NT2/D1 (cell line): ENCODE measurements at regions not wholly inside any gene's neighbourhood (a gene's known extent, or its start where the extent isn't known, plus 50 kb on each side); places are given as distances from the start of the nearest gene placed in this dataset.

Experiments
- DNase-seq: peaks from one replicate; pipeline ENCODE4 v3.0.0-alpha.2; 2011; ENCODE audit warnings: low read depth, low spot score
- H3K27me3 ChIP-seq: 2 replicates; pipeline ENCODE4 v1.6.0; 2011; ENCODE audit warnings: mild to moderate bottlenecking; ENCODE audit not compliant: insufficient read length, insufficient read depth
- H3K36me3 ChIP-seq: 2 replicates; pipeline ENCODE4 v1.6.1; 2011; ENCODE audit warnings: mild to moderate bottlenecking, low read length, mixed read lengths; ENCODE audit not compliant: insufficient read depth, insufficient read length
- H3K4me1 ChIP-seq: 2 replicates; pipeline ENCODE4 v1.5.1; 2011; ENCODE audit not compliant: insufficient read depth, insufficient read length
- H3K4me3 ChIP-seq: 2 replicates; pipeline ENCODE4 v1.5.1; 2011; ENCODE audit warnings: low read depth; ENCODE audit not compliant: insufficient read length
- H3K9ac ChIP-seq: 2 replicates; pipeline ENCODE4 v1.6.0; 2011; ENCODE audit warnings: low read depth; ENCODE audit not compliant: insufficient read length
- H3K9me3 ChIP-seq: 2 replicates; pipeline ENCODE4 v1.5.1; 2011; ENCODE audit warnings: mild to moderate bottlenecking, low read length; ENCODE audit not compliant: insufficient read depth
- SUZ12 ChIP-seq: IDR thresholded peaks from 2 replicates; pipeline ENCODE4 v1.6.1; 2011; ENCODE audit not compliant: insufficient read length, insufficient read depth; ENCODE audit errors: extremely low read depth
- YY1 ChIP-seq: IDR thresholded peaks from 2 replicates; pipeline ENCODE4 v1.6.1; 2011; ENCODE audit not compliant: insufficient read length, insufficient read depth
- ZNF274 ChIP-seq: IDR thresholded peaks from 2 replicates; pipeline ENCODE4 v1.6.1; 2011; ENCODE audit warnings: mild to moderate bottlenecking, low read depth, low read length

DNA sequence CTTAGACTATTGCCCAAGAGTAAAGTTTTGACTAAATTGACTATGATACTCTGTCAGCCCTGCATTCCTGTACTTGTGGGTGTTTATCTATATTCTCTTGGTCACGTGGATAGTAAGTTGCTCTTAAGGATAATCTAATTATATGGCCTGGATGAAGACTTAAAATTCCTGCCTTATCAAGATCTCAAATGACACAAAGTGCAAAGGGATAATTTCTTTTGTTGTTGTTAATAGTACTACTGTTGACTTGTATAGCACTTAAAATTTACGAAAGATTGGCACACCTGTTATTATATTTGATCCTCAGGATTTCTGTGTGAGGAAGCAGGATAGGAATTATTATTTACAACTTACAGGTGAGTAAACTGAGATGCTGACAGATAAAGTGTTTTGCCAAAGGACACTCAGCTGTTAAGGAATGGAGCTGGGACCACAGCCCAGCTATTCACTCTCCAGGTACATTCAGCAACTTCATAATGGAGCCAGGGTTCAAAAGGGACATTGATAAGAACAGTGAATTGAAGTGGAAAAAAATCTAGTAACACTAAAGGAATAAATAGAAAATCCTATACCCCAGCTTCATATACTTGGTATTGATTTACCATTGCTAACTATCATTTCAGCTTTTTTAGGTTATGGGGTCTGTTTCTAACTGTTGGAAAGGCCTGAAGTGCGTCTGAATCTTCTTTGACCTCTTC is 53.4 kb upstream of the EVL start:
- Histone ChIP-seq H3K9ac (no peak overlapping the region), H3K4me1 (no peaks in the 10 kb centered on the region), H3K36me3 (no peaks in the 10 kb centered on the region), H3K27me3 (no peaks in the 10 kb centered on the region), H3K4me3 (no peak overlapping the region), H3K9me3 (no peaks in the 10 kb centered on the region; the same call in 1 of the 2 replicates)
- no peak for DNase-seq
- no peak for TF ChIP-seq ZNF274
- no peak for TF ChIP-seq SUZ12
- no peak for TF ChIP-seq YY1

DNA sequence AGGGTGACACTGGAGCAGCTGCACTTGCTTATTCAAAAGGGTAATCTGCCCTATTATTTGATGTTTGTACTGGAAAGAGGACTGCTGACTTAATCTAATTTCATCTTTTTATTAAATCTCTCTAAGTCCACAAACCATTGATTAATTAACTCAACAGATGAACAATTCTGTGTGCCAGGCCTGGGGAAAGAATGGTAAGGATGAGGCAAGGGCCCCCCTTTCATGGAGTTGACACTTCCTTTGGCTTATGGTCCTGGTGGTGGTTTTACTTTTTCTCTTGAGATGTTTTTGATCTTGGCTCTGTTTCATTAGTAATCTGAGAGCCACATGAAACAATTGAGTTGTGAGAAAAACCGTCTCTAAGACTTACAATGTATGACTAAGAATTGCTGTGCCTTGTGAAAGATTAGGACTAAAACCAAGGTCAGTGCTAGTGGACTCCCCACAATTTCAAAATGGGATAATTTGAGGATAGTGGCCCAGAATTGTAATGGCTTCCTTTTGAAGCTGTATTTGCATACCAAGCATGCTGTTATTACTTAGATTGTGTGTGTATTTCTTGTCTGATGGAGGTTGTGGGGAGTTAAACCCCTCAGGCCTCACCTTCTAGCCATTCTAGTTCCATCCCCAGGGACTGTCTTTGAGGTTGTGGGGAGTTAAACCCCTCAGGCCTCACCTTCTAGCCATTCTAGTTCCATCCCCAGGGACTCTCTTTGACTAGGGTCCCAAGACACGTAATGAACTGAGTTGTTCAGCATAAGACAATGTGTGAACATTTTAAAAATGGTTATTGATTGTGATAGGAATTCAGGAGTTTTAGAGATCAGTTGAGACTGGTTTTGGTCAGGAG is 52.5 kb upstream of the EVL start:
- Histone ChIP-seq H3K27me3 (no peaks in the 10 kb centered on the region), H3K4me3 (no peak overlapping the region), H3K36me3 (no peaks in the 10 kb centered on the region), H3K9me3 (no peaks in the 10 kb centered on the region; the same call in 1 of the 2 replicates), H3K4me1 (no peaks in the 10 kb centered on the region), H3K9ac (no peak overlapping the region)
- no peak for TF ChIP-seq ZNF274
- TF ChIP-seq YY1: no peak
- no peak for TF ChIP-seq SUZ12
- no peak for DNase-seq

DNA sequence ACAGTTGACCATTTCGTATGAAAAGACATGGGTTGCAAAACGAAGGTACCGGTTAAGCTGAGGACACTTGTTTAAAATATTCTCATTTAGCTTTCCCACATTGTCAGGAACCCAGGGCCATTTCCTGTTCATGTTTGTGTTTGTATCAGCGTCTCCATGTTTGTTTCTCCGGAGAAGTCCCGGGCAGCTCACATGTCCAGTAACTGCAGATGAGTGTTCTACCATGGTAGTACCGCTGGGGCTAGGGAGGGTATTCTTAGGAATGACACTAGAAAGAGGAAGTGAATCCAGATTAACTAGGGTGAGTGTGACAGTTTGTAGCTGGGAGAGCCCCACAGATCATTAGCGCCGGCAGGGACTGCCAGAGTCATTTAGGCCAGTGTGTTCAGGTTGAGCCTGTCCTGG is 50.0 kb upstream of the EVL start:
- no peak for DNase-seq
- H3K27me3 ChIP-seq: no peaks in the 10 kb centered on the region
- H3K36me3 ChIP-seq: no peaks in the 10 kb centered on the region
- TF ChIP-seq SUZ12: no peak
- TF ChIP-seq YY1: no peak
- TF ChIP-seq ZNF274: no peak
- H3K4me3 ChIP-seq: no peak overlapping the region
- no peak overlapping the region for H3K9ac ChIP-seq
- no peaks in the 10 kb centered on the region; the same call in 1 of the 2 replicates for H3K9me3 ChIP-seq
- peaks cover 2% of the 10 kb centered on the region for H3K4me1 ChIP-seq
